ENCODE measurements at regions not wholly inside any gene's neighbourhood (a gene's known extent, or its start where the extent isn't known, plus 50 kb on each side); places are given as distances from the start of the nearest gene placed in this dataset.

DNA sequence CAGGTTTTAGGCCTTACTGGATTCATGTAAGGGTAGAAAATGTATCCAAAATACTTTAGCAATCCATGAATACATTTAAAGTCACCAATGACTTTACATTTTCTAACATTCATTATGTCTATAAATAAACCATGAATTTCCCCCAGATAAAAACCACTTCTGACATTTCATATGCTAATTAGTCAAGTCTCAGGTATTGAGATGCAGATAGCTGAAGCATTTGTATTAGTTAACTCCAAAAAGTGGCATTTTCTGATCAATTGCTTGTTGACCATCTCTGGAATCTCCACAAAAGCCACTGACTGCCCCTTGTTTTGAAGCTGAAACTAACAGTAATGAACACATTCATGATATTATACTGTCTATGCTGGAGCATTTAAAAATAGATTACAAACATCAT lies 68.4 kb upstream of the RAP2B start (continued):
- TF ChIP-seq, protein P1, sequence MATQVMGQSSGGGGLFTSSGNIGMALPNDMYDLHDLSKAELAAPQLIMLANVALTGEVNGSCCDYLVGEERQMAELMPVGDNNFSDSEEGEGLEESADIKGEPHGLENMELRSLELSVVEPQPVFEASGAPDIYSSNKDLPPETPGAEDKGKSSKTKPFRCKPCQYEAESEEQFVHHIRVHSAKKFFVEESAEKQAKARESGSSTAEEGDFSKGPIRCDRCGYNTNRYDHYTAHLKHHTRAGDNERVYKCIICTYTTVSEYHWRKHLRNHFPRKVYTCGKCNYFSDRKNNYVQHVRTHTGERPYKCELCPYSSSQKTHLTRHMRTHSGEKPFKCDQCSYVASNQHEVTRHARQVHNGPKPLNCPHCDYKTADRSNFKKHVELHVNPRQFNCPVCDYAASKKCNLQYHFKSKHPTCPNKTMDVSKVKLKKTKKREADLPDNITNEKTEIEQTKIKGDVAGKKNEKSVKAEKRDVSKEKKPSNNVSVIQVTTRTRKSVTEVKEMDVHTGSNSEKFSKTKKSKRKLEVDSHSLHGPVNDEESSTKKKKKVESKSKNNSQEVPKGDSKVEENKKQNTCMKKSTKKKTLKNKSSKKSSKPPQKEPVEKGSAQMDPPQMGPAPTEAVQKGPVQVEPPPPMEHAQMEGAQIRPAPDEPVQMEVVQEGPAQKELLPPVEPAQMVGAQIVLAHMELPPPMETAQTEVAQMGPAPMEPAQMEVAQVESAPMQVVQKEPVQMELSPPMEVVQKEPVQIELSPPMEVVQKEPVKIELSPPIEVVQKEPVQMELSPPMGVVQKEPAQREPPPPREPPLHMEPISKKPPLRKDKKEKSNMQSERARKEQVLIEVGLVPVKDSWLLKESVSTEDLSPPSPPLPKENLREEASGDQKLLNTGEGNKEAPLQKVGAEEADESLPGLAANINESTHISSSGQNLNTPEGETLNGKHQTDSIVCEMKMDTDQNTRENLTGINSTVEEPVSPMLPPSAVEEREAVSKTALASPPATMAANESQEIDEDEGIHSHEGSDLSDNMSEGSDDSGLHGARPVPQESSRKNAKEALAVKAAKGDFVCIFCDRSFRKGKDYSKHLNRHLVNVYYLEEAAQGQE (IDR thresholded peaks at IDR 0.05; ENCODE audit: low read depth, low read length): no peak
- no peak for TF ChIP-seq HDAC6 (IDR thresholded peaks at IDR 0.05; ENCODE audit: unreplicated experiment)
- TF ChIP-seq MEF2B (IDR thresholded peaks at IDR 0.05; ENCODE audit: partially characterized antibody, poor library complexity, severe bottlenecking): no peak
- TF ChIP-seq ZNF207 (IDR thresholded peaks at IDR 0.05; ENCODE audit: borderline replicate concordance): no peak
- TF ChIP-seq CHD4 (IDR thresholded peaks at IDR 0.05): no peak
- no peak for TF ChIP-seq ZNF274 (IDR thresholded peaks at IDR 0.05; ENCODE audit: insufficient read depth, insufficient read length)
- TF ChIP-seq CBX5 (IDR thresholded peaks at IDR 0.05; ENCODE audit: low read depth): no peak
- TF ChIP-seq WRNIP1 (IDR thresholded peaks at IDR 0.05; ENCODE audit: borderline replicate concordance, low read depth, low read length): no peak
- TF ChIP-seq, protein P2, sequence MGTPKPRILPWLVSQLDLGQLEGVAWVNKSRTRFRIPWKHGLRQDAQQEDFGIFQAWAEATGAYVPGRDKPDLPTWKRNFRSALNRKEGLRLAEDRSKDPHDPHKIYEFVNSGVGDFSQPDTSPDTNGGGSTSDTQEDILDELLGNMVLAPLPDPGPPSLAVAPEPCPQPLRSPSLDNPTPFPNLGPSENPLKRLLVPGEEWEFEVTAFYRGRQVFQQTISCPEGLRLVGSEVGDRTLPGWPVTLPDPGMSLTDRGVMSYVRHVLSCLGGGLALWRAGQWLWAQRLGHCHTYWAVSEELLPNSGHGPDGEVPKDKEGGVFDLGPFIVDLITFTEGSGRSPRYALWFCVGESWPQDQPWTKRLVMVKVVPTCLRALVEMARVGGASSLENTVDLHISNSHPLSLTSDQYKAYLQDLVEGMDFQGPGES (IDR thresholded peaks at IDR 0.05): no peak
- TF ChIP-seq KLF5 (IDR thresholded peaks at IDR 0.05; ENCODE audit: partially characterized antibody): no peak
- TF ChIP-seq RUNX3 (IDR thresholded peaks at IDR 0.05; ENCODE audit: low read length): no peak
- TF ChIP-seq CHD1 (IDR thresholded peaks at IDR 0.05; ENCODE audit: low read depth, low read length): no peak
- no peak for TF ChIP-seq LARP7 (IDR thresholded peaks at IDR 0.05)
- TF ChIP-seq ZNF622 (IDR thresholded peaks at IDR 0.05): no peak
- TF ChIP-seq, protein P3, sequence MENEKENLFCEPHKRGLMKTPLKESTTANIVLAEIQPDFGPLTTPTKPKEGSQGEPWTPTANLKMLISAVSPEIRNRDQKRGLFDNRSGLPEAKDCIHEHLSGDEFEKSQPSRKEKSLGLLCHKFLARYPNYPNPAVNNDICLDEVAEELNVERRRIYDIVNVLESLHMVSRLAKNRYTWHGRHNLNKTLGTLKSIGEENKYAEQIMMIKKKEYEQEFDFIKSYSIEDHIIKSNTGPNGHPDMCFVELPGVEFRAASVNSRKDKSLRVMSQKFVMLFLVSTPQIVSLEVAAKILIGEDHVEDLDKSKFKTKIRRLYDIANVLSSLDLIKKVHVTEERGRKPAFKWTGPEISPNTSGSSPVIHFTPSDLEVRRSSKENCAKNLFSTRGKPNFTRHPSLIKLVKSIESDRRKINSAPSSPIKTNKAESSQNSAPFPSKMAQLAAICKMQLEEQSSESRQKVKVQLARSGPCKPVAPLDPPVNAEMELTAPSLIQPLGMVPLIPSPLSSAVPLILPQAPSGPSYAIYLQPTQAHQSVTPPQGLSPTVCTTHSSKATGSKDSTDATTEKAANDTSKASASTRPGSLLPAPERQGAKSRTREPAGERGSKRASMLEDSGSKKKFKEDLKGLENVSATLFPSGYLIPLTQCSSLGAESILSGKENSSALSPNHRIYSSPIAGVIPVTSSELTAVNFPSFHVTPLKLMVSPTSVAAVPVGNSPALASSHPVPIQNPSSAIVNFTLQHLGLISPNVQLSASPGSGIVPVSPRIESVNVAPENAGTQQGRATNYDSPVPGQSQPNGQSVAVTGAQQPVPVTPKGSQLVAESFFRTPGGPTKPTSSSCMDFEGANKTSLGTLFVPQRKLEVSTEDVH (IDR thresholded peaks at IDR 0.05; ENCODE audit: low read depth, partially characterized antibody): no peak
- no peak for TF ChIP-seq TCF12 (IDR thresholded peaks at IDR 0.05; ENCODE audit: low read depth, low read length)
- no peak for TF ChIP-seq JUND (IDR thresholded peaks at IDR 0.05; ENCODE audit: low read depth, low read length)

Measured in GM12878 (cell line).